ENCODE measurements at regions not wholly inside any gene's neighbourhood (a gene's known extent, or its start where the extent isn't known, plus 50 kb on each side); places are given as distances from the start of the nearest gene placed in this dataset.
"Not testable (repeated sequence)": the region's sequence is repeated elsewhere in the genome, so short reads cannot be mapped to it uniquely, and the experiment has no call there.

- Mint-ChIP-seq H3K27ac (ENCODE audit: low read depth, unreplicated experiment) (no peak overlapping the region), H3K4me1 (ENCODE audit: insufficient read depth, unreplicated experiment) (peaks cover 15% of the 10 kb centered on the region), H3K9me3 (ENCODE audit: unreplicated experiment) (no peaks in the 10 kb centered on the region), H3K27me3 (ENCODE audit: insufficient read depth, unreplicated experiment) (no peaks in the 10 kb centered on the region), H3K36me3 (ENCODE audit: insufficient read depth, unreplicated experiment) (no peaks in the 10 kb centered on the region), H3K4me3 (ENCODE audit: unreplicated experiment) (no peak overlapping the region)
- ChIA-PET POLR2A (no interaction called here), CTCF (interaction anchor here (1.2 kb wide), 1 partner anchor 133 kb away, joined by 4 read pairs; no protein-coding TSS in a partner anchor)
- no TSS peak for BruUV-seq (replicated peaks)
- TF ChIP-seq, protein P1, sequence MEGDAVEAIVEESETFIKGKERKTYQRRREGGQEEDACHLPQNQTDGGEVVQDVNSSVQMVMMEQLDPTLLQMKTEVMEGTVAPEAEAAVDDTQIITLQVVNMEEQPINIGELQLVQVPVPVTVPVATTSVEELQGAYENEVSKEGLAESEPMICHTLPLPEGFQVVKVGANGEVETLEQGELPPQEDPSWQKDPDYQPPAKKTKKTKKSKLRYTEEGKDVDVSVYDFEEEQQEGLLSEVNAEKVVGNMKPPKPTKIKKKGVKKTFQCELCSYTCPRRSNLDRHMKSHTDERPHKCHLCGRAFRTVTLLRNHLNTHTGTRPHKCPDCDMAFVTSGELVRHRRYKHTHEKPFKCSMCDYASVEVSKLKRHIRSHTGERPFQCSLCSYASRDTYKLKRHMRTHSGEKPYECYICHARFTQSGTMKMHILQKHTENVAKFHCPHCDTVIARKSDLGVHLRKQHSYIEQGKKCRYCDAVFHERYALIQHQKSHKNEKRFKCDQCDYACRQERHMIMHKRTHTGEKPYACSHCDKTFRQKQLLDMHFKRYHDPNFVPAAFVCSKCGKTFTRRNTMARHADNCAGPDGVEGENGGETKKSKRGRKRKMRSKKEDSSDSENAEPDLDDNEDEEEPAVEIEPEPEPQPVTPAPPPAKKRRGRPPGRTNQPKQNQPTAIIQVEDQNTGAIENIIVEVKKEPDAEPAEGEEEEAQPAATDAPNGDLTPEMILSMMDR (IDR thresholded peaks at IDR 0.05; ENCODE audit: unreplicated experiment), result no peak
- peak; percentile 75 for DNase-seq (ENCODE audit: unreplicated experiment)
- intact Hi-C loops (cut with micrococcal nuclease), result no loop called here
Observed at GRCh38 chr4:121594796-121595526, 101.8 kb downstream of the ANXA5 start.

- POLR2A ChIA-PET, result interaction anchor here (0.6 to 0.7 kb wide), 2 partner anchors 42 to 77 kb away, joined by 3 read pairs; no protein-coding TSS in a partner anchor
- Mint-ChIP-seq H3K36me3 (ENCODE audit: insufficient read depth, unreplicated experiment) (no peaks in the 10 kb centered on the region), H3K27me3 (ENCODE audit: insufficient read depth, unreplicated experiment) (no peaks in the 10 kb centered on the region), H3K27ac (ENCODE audit: low read depth, unreplicated experiment) (no peak overlapping the region), H3K4me1 (ENCODE audit: insufficient read depth, unreplicated experiment) (peaks cover 15% of the 10 kb centered on the region), H3K9me3 (ENCODE audit: unreplicated experiment) (no peaks in the 10 kb centered on the region), H3K4me3 (ENCODE audit: unreplicated experiment) (no peak overlapping the region)
- BruUV-seq (replicated peaks), result no TSS peak
- CTCF ChIA-PET, result no interaction called here
- TF ChIP-seq, protein P1 (IDR thresholded peaks at IDR 0.05; ENCODE audit: unreplicated experiment), result no peak
- DNase-seq (ENCODE audit: unreplicated experiment), result no peak
- intact Hi-C loops (cut with micrococcal nuclease), result no loop called here
Observed at GRCh38 chr4:121593760-121594159, 103.0 kb downstream of the ANXA5 start.

GRCh38 chr4:121592257-121592656, 104.5 kb downstream of the ANXA5 start:
- POLR2A ChIA-PET, result interaction anchor here (1.1 kb wide), 1 partner anchor 9 kb away, joined by 5 read pairs; no protein-coding TSS in a partner anchor
- DNase-seq (ENCODE audit: unreplicated experiment); H3K27ac Mint-ChIP-seq (ENCODE audit: low read depth, unreplicated experiment); H3K4me3 Mint-ChIP-seq (ENCODE audit: unreplicated experiment); H3K27me3 Mint-ChIP-seq (ENCODE audit: insufficient read depth, unreplicated experiment); BruUV-seq (replicated peaks); H3K36me3 Mint-ChIP-seq (ENCODE audit: insufficient read depth, unreplicated experiment); intact Hi-C loops (cut with micrococcal nuclease); H3K9me3 Mint-ChIP-seq (ENCODE audit: unreplicated experiment): not testable (repeated sequence)
- CTCF ChIA-PET, result interaction anchor here (0.6 kb wide), 1 partner anchor 145 kb away, joined by 3 read pairs; no protein-coding TSS in a partner anchor
- H3K4me1 Mint-ChIP-seq (ENCODE audit: insufficient read depth, unreplicated experiment), result peaks cover 10% of the 10 kb centered on the region

DNA sequence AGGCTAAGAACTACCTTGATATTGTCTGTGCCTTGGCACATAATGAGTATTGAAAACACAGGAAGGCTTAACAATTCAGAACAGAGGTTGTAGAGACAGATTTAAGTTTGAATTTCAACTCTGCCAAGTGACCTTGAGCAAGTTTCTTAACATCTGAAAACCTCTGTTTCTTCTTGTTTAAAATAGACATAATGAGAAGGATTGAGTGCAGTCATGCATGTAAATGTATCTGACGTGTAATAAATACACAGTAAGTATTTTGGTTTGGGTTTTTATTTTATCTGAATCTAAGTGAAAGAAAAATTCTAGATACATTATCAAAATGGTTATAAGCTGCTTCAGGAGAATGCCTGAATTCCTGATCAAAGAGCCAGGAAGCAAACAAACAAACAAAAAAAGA, 111.9 kb downstream of the ANXA5 start:
- Mint-ChIP-seq H3K4me3 (ENCODE audit: unreplicated experiment) (no peak overlapping the region), H3K4me1 (ENCODE audit: insufficient read depth, unreplicated experiment) (peaks cover 9% of the 10 kb centered on the region), H3K27me3 (ENCODE audit: insufficient read depth, unreplicated experiment) (no peaks in the 10 kb centered on the region), H3K36me3 (ENCODE audit: insufficient read depth, unreplicated experiment) (no peaks in the 10 kb centered on the region), H3K27ac (ENCODE audit: low read depth, unreplicated experiment) (no peak overlapping the region), H3K9me3 (ENCODE audit: unreplicated experiment) (no peaks in the 10 kb centered on the region)
- POLR2A ChIA-PET, result no interaction called here
- intact Hi-C loops (cut with micrococcal nuclease), result no loop called here
- TF ChIP-seq, protein P1 (IDR thresholded peaks at IDR 0.05; ENCODE audit: unreplicated experiment), result no peak
- DNase-seq (ENCODE audit: unreplicated experiment), result no peak
- CTCF ChIA-PET, result interaction anchor here (0.6 kb wide), 1 partner anchor 60 kb away, joined by 3 read pairs; no protein-coding TSS in a partner anchor
- no TSS peak for BruUV-seq (replicated peaks)

Data from MCF 10A (cell line).